CD4-positive, alpha-beta T cell treated with Interleukin-15 for 4 hours (primary cell): ENCODE measurements at regions not wholly inside any gene's neighbourhood (a gene's known extent, or its start where the extent isn't known, plus 50 kb on each side); places are given as distances from the start of the nearest gene placed in this dataset.

Experiments used
- DNase-seq: peaks from one replicate; pipeline ENCODE4 v3.0.0-alpha.2; 2020; ENCODE audit warnings: low spot score

DNA sequence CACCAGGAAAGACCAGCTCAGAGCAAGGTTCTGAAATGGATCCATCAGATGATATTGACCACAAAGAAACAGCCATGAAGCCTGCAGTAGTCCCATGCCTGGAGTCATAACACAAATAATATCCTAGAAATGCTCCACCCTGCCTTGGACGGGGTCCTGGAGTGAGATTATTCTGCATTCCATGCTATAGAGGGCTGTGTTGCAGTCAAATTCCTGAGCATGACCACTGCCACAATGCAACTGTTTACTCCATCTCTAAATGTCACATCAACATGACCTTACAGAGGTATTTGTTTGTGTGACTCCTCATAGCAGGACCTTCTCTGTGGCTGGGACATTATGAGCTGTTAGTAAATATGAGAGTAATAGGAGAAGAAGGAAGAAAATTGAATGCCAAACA lies 257.5 kb upstream of the TCF21 start:
- DNase-seq = no peak

DNA sequence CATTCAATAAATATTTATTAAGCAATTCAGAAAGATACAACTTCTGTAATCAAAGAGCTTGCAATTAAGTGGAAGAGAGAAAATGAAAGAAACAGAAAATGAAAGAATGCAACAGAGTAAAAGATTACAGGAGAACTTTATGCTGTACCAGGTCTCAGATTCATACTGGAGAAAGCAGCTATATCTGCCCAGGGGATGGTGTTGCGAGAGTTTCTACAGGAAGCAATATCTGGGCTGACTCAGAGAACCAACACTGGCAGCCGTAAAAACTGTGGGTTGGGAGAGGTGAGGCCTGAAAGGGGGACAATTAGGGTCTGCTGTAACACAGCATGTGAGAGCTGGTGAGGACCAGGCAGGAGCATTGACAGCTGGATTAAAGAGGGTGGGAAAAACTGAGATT lies 256.7 kb upstream of the TCF21 start:
- DNase-seq = no peak

DNA sequence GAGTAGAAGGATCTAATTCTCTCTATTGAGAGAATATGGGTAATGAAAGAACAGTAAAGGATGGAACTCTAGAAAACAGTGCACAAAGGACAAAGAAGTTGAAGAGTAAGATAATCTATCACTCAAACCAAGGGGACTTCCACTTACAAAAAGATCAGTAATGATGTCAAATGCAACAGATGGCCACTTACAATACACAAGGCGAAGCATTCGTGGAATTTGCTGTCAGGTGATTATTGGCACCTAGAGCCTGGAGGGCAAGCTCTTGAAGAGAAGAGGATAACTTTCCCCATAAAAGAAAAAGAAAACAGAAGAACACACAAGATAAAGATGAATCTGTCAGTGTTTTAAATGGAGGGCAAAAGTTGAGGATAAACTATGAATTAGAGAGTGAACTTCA lies 256.0 kb upstream of the TCF21 start:
- no peak for DNase-seq

DNA sequence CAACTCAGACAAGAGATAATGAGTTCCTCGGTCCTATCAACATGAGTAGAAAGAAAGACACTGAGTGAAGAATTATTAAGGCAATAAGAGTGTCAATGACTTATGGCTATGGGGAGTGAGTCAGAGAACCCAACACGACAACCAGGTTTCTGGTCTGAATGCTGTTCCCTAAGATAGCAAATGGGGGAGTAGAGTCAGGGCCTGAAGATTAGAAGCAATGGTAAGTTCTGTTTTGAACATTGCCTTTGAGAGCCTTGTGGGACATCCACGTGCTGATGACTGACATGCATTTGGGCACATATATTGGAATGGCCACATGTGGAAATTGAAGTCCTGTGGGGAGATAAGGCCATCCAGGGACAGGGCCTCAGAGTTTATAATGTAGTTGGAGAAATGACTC lies 254.4 kb upstream of the TCF21 start:
- no peak for DNase-seq

DNA sequence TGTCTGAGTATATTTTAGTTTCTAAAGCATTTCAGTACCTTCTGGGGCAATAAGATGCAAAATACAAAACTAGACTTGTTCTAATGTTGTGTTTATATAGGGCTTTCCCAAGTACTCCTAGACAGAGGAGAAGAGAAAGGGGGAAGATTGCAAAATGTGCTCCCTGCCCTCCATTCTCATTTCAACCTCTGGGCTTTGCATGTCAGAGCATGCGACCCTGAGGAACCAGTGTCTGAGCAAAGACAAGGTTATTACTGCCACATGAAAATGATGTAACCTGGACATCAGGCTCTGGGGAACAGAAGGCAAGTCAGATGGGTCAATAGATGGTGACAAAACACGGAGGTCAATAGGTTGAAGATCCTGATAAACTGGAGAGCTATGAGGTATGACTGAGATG lies 253.5 kb upstream of the TCF21 start:
- no peak for DNase-seq

DNA sequence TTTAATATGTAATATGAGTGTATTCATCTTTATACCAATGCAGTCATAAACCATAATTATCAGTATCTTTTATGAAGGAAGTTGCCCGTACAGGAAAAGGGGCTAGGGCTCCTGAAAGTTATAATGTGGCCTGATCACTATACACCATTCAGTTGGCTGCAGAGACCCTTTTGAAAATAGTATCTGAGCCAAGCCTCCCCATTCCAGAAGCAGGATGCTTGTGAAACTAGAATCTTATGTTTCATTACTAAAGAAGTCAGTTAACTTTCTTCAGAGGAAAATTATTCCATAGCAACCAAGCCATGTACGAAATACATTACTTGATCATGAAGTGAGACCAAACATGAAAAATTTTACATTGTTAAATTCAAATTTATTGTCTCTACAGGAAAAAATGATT lies 251.5 kb upstream of the TCF21 start:
- no peak for DNase-seq

DNA sequence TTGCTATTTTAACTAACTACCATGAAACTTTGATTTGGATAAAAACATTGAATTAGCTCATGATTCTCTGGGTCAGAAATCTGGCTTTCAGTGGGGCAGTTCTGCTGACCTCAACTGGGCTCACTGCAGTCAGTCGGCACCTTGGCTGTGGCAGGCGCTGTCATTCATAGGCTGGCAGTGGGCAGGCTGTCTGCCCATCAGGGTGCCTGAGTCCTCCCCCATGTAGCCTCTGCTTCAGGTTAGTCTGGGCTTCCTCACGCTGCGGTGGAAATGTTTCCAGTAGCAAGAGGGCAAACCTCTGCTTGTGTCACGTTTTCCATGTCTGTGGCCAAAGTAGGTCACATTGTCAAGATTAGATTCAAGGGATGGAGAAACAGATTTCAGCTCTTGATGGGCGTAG lies 251.0 kb upstream of the TCF21 start:
- DNase-seq = no peak

DNA sequence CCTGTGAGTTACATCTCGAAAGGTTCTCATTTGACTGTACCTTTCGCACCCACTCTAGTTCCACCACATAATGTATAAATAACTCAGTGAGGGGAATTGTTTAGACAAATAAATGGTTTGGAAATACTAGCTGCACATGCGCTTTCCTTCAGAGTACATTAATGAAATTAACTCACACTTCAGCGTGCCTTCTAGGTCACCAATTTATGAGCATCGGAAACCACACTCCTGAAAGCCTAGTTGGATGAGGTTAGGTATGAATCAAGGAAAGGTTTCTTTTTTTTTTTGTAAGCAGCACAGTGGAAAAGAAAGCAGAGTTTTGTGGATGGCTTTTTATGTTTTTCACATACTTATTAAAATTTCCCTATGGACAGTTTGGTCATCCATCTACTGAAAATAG lies 247.8 kb upstream of the TCF21 start:
- no peak for DNase-seq

DNA sequence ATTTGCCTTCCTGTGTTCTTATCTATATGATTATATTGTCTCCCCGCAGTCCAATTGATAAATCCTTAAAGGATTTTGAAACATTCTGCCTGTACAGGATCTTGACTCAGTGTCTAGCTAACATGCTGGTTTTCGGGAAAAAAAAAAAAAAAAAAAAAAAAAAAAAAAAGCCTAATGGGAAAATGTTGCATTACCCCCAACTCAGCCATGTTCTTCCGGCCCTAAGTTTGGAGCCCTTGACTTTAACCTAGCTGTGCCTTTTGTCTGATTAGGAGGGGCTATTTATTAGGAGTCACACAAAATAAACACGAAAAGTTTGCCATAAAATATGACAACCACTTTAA lies 244.4 kb upstream of the TCF21 start:
- no peak for DNase-seq

DNA sequence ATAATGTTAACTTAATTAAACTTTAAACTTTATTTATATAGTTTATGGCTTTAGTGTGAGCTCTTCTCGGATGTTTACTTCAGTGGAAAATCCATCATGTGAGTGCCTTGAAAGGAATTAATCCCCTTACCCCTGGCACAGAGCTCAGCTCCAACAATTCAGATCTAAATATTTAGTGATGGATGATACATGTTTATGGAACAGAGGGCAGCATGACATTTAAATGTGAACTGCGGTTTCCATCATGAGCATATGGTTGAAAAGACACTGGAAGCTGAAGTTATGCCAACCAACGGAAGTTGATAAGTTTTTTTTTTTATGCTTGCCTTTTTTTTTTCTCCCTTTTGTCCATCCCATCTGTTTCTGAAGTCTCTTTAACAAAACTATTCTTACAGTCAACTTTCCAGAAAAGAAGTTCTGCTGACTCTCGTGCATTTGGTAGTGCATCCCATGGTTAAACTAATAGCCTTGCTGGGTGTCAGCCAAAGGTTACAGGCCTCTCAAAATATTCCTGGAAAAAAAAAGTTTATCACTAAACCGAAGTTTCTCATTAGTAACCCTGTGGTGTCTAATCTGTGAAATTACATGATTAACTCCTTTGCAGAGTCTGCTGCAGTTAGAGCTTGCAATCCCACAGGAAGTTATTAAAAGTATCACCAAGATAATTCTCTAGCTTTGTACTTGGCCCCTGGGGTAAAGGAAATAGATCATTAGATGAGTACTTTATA lies 243.9 kb upstream of the TCF21 start:
- no peak for DNase-seq

DNA sequence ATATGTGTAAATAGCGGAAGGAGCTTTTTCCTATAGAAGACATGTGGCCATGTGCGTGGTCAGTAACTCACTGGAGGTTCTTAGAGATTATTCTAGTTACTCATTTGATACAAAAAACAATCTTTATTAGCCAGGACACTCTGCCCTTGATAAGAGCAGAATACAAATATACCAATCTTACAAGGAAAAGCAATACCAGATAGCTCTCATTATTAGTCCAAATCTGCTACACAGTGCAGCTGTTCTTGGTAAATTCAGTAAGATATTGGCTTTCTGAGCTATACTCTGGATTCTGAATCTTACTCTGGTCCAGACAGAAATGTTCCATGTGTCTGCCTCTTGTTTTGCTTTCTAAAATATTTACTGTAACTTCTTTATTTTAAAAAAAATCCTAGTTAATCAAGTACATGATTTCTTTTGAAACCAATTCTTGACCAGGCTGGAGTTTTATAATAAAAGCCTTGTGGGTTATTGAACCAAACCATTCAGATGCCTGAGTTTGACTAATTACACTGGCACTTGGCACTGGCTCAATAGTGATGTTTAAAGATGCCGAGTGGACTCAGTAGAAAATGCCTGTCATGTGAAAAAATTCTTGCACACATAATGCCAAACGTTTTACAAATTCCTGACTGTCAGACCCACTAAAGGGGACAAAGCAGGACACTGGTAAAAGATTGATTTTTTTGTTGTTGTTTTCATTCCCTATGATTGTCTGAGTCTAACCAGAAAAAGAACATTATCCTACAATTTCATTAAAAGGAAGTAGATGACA lies 242.8 kb upstream of the TCF21 start:
- DNase-seq = no peak

DNA sequence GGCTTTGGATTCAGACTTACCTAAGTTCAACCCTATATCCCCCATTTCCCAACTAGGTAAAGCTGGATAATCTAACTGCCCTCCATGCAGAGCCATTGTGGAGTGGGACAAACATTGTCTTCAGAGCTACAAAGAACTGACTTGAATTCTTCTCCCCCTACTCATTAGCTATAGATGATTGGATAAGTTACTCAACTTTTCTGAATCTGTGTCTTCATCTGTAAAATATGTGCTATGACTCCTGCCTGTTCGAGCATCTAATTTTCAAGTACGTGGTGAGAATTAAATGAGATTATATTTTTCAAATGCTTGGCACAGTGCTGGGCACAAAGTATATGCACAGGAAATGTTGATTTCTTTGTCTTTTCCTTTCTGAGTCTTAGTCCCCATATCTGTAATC lies 240.3 kb upstream of the TCF21 start:
- no peak for DNase-seq

DNA sequence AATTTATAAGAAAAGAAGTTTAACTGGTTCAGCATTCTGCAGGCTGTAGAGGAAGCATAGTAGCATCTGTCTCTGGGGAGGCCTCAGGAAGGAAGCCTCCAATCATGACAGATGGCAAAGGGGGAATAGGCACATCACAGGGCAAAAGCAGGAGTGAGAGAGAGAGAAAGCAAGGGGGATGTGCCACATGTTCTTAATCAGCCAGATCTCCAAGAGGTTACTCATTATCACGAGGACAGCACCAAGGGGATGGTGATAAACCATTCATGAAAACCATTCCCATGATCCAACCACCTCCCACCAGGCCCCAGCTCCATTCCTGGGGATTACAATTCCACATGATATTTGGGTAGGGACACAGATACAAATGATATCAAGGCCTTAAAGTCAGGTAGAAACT lies 217.5 kb upstream of the TCF21 start:
- no peak for DNase-seq

DNA sequence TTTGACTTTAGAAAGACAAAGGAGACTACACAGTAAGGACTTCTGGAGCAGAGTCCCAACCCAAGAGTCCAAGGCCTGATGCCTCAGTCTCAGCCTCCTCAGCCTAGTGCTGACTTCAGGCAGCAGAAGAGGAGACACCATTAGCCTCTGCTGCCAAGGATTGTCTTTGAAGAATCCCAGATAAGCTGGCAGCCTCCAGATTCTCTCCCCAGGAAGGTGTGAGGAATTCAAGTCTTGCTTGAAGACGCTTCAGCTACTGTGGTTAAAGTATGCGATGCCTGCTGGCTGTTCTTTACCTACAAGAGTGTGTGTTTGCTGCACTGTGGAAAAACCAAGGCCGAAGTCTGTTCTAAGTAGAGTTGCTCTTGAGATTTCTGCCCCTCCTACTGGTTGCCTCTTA lies 215.9 kb upstream of the TCF21 start:
- no peak for DNase-seq

DNA sequence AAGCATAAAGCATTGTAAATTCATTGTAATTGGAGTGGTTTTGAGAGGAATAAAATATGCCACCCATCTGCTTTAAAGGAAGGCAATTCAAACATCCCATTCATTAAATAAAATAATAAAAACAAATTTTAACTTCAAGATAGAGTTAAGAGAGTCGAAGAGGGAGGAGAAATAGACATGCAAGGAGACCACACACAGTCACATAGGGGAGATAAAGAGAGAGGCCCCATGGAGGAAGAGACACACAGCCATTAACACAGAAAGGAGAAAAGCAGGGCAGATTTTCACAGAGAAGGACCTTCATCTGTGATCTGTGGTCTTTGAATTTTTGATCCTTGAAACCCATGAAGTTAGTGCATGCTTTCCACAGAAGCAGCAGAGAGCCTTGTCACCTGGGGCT lies 214.3 kb upstream of the TCF21 start:
- no peak for DNase-seq

DNA sequence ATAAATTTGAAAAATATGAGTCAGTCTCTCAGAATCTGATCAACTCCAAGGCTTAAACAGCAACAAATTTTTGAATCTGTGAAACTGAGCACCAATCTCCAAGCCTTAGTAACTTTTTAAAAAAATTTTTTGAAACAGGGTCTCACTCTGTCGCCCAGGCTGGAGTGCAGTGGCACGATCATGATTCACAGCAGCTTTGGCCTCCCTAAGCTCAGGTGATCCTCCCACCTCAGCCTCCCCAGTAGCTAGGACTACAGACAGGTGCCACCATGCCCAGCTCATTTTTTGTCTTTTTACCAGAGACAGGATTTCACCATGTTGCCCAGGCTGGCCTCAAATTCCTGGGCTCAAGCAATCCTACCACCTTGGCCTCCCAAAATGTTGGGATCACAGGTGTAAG lies 207.9 kb upstream of the TCF21 start:
- DNase-seq = no peak

DNA sequence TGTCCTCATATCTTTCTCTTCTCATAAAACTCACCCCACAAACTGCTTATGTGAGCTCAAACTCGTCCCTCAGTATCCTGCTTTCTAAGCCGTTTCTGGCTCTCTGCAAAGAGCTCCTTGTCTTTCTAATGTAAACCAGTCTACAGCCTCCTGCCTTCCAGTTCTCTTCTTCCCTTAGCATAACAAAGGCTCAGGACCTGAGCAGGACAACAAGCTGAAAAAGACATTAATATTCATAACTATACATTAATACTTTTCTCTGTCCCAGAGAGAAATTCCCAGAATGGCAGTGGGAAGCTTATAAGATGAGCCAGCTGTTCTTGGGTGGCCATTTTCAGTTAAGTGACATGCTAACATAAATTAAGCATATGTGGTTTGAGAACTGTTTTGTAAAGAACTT lies 207.0 kb upstream of the TCF21 start:
- DNase-seq = no peak

DNA sequence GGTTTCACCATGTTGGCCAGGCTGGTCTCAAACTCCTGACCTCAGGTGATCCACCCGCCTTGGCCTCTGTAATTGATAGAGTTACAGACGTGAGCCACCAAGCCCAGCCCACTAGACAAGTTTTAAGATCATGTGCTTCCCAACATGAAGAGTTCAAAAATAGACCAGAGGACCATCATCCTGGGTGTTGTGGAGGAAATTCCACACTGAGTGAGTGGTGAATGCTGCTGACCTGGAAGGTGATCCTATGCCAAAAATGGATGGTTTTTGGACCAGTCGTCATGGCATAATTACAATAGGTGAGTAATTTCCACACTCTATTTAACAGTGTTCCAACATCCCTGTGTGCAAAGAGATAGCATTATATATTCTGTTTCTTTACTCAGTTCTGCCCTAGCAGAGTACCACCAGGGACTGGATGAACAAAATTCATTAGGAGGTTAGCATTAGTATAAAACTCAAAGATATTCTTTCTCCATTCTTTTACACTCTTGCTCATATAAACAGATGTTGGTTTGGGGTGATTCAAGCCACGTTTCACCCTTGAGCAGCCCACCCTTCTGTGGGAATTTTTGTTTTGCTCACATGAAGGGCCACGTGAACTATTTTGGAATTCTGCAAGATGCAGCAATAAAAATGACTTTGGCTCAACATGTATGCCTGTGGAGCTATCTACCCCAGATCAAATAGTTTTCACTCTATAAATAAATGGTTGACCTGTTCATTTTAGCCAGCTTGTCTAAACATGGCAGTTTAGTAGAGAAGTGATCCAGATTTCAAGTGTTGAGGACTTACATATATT lies 206.2 kb upstream of the TCF21 start:
- no peak for DNase-seq

DNA sequence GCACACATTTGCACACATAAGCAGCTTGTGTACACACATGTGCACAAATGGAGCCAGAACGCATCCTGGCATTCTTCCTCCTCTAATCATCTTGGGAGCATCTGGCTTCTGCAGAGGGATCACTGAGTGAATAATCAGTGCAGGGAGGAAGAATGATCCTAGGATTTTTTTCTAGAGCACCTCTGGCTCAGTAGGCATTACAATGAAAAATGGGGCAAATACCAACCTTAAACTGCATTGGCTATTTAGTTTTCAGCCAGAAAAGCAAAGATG lies 205.7 kb upstream of the TCF21 start:
- no peak for DNase-seq

DNA sequence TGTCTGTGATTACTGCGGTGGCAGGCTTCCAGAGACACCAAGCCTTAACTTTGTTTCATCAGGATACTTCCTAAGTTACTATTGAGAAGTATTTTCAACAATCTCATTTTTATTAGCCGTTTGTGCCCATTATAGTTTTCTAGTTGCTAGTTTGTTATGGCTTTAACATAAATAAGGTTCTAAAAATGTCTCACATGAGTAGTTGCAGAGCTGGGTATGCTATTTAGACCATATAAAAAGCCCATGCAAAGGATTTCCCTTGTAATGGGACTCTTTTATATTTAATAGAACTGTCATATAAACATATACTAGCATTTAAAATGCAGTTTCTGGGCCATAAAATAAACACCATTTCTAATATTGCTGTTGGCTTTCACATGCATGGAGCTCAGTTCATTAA lies 205.3 kb upstream of the TCF21 start:
- DNase-seq = no peak

DNA sequence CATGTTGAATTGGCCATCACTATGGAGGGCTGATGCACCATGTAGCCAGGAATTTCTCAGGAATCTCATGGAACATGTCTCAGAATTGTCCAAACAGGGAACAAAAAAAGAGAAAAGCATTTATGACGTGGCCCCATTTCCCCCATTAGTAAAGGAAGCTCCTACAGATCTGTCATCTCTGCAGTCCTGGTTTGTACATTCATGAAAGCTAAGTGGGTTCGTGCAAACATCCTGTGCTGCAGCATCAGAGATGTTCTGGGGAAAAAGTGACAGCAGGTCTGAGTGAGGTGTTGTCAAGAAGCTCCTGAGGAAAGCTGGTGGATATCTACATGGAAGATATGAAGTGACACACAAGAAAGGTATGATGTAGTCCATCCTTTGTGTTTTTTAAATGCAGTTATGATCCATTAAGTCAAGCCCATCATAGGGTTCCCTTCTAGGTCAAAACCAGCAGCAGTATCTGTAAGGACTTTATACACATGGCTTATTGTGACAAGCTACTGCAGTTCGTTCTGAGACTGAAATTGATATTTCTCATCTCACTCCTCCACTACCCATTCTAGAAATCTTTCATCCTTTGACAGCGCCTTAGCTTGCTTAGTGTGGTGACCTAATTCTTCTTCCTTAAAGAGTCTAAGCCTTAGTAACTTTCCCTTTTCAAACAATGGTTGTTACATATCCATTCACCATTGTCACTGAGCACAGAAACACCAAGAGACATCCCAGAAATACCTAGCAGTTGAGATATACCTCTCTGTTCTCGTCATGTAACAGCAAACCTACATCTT lies 200.0 kb upstream of the TCF21 start:
- no peak for DNase-seq

DNA sequence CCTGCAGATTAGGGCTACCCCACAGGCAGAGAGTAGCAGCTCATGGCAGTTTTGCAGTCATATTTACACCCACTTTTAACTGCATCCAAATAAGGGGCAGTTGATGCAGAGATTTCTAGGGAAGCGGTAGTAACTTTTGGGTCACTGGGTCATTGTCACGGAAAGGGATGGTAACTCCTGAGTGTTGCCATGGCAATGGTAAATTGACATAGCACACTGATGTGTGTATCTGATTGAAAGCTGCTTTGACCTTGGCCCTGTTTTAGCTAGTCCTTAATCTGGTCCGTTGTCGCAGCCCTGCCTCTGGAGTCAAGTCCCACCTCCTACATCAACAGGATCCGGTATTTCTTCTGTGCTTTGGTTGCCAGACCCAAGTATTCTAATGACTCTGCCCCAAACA lies 199.1 kb upstream of the TCF21 start:
- DNase-seq = no peak

DNA sequence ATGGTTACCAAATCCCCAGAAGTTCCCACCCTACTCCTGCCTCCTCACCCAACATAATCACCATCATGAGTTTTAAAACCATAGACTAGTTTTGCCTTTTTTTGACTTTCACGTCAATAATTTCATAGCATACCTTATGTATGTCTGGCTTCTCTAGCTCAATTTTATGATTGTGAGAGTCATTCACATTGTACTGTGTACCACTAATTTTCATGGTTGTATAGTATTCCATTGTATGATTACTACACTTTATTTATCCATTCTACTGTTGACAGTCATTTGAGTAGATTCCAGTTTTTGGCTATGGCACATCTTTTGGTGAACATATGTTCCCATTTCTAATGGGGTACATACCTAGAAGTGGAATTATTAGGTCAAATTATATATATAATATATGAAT lies 195.3 kb upstream of the TCF21 start:
- no peak for DNase-seq
